H1 (cell line): ENCODE measurements at regions not wholly inside any gene's neighbourhood (a gene's known extent, or its start where the extent isn't known, plus 50 kb on each side); places are given as distances from the start of the nearest gene placed in this dataset.

Experiments
- CTCF ChIA-PET: fragments of 300-600 bp; sonication (Branson Sonifier 250); formaldehyde crosslinking; loops from one replicate; lab custom pipeline; 2021; ENCODE audit not compliant: partially characterized antibody; lab: Charles Lee
- POLR2A ChIA-PET: fragments of 300-600 bp; sonication (Branson Sonifier 250); formaldehyde crosslinking; loops from one replicate; lab custom pipeline; 2021; ENCODE audit warnings: inconsistent platforms; ENCODE audit not compliant: partially characterized antibody; lab: Charles Lee
- DNase-seq, 2 experiments: peaks; one replicate each; pipeline versions ENCODE4 v3.0.0 to v3.0.0-alpha.2; 2010 to 2022; ENCODE audit warnings: low spot score in 2 of 2, low read depth in 1 of 2, mixed read lengths in 1 of 2
- FAIRE-seq: peaks from 2 replicates; lab custom pipeline; 2011; peaks lifted over from hg19 to GRCh38; lab: Jason Lieb, UNC
- H2AFZ ChIP-seq: 2 replicates; pipeline ENCODE4 v1.8.1; 2012; ENCODE audit warnings: low read length, inconsistent platforms
- H2AK5ac ChIP-seq: 2 replicates; pipeline ENCODE4 v1.6.1; 2013; ENCODE audit warnings: low read depth, low read length
- H2BK120ac ChIP-seq: replicated peaks from 2 replicates; pipeline ENCODE3; 2013; ENCODE audit warnings: low read depth, low read length, inconsistent platforms
- H2BK12ac ChIP-seq: 2 replicates; pipeline ENCODE4 v1.6.1; 2013; ENCODE audit warnings: low read depth, low read length
- H2BK15ac ChIP-seq: 2 replicates; pipeline ENCODE4 v1.6.1; 2013; ENCODE audit warnings: low read length
- H2BK20ac ChIP-seq: 2 replicates; pipeline ENCODE4 v1.6.1; 2013; ENCODE audit warnings: low read length
- H2BK5ac ChIP-seq: 2 replicates; pipeline ENCODE4 v1.6.1; 2013; ENCODE audit warnings: low read depth, low read length
- H3K14ac ChIP-seq: 2 replicates; pipeline ENCODE4 v1.6.1; 2013; ENCODE audit warnings: inconsistent platforms; ENCODE audit not compliant: insufficient read length
- H3K18ac ChIP-seq: 2 replicates; pipeline ENCODE4 v1.6.1; 2013; ENCODE audit warnings: low read length; ENCODE audit errors: extremely low read depth
- H3K23ac ChIP-seq: 2 replicates; pipeline ENCODE4 v1.6.1; 2013; ENCODE audit warnings: inconsistent platforms; ENCODE audit not compliant: insufficient read length
- H3K23me2 ChIP-seq: 2 replicates; pipeline ENCODE4 v1.6.1; 2013; ENCODE audit warnings: low read depth, low read length
- H3K27ac ChIP-seq: 2 replicates; pipeline ENCODE4 v1.6.1; 2011; ENCODE audit warnings: low read depth, low read length, inconsistent platforms
- H3K27me3 ChIP-seq, 4 experiments: replicated peaks in 1 of 4; 1 replicate in 1 of 4; 2 replicates in 3 of 4; pipeline versions ENCODE4 v1.6.1 to v1.8.1; 2011 to 2013; ENCODE audit warnings: low read length in 3 of 4, mild to moderate bottlenecking in 3 of 4, inconsistent platforms in 2 of 4, mixed read lengths in 2 of 4, moderate library complexity in 1 of 4; ENCODE audit not compliant: control insufficient read depth in 3 of 4, insufficient read depth in 3 of 4; ENCODE audit errors: extremely low read depth in 1 of 4
- H3K36me3 ChIP-seq, 4 experiments: 2 replicates each; pipeline versions ENCODE4 v1.6.1 to v1.8.1; 2011 to 2013; ENCODE audit warnings: mild to moderate bottlenecking in 4 of 4, low read length in 3 of 4, moderate library complexity in 2 of 4, control low read depth in 1 of 4, inconsistent platforms in 1 of 4; ENCODE audit not compliant: insufficient read depth in 4 of 4, control insufficient read depth in 2 of 4
- H3K4ac ChIP-seq: replicated peaks from 2 replicates; pipeline ENCODE3; 2013; ENCODE audit warnings: low read length, low read depth, mixed read lengths, inconsistent platforms; ENCODE audit not compliant: insufficient read length
- H3K4me1 ChIP-seq, 4 experiments: replicated peaks in 1 of 4; 1 replicate in 1 of 4; 2 replicates in 3 of 4; pipeline versions ENCODE4 v1.6.1 to v1.8.1; 2011 to 2013; ENCODE audit warnings: low read length in 3 of 4, inconsistent platforms in 2 of 4, mixed read lengths in 1 of 4; ENCODE audit not compliant: insufficient read depth in 4 of 4, control insufficient read depth in 3 of 4
- H3K4me2 ChIP-seq, 2 experiments: 2 replicates each; pipeline versions ENCODE4 v1.6.1 to v1.8.1; 2011 to 2013; ENCODE audit warnings: low read depth in 2 of 2, low read length in 2 of 2, control low read depth in 1 of 2, inconsistent platforms in 1 of 2, mild to moderate bottlenecking in 1 of 2; ENCODE audit not compliant: insufficient read depth in 1 of 2
- H3K4me3 ChIP-seq, 4 experiments: fragments of 200-600, 300-600 bp in 1 of 4; sonication (generic), shearing (Covaris generic), sonication (Bioruptor Twin) in 1 of 4; 2 replicates each; pipeline versions ENCODE4 v1.5.1 to v1.8.1; 2011 to 2016; ENCODE audit warnings: low read length in 4 of 4, low read depth in 3 of 4, control low read depth in 2 of 4, inconsistent platforms in 2 of 4, mild to moderate bottlenecking in 2 of 4, mixed read lengths in 1 of 4, moderate library complexity in 1 of 4; ENCODE audit not compliant: insufficient read depth in 2 of 4; ENCODE audit errors: extremely low read depth in 1 of 4
- H3K56ac ChIP-seq: replicated peaks from 2 replicates; pipeline ENCODE3; 2013; ENCODE audit warnings: low read depth, mild to moderate bottlenecking, mixed read lengths, low read length, inconsistent platforms; ENCODE audit not compliant: insufficient read length
- H3K79me1 ChIP-seq: 2 replicates; pipeline ENCODE4 v1.6.1; 2013; ENCODE audit warnings: low read depth, low read length, control low read depth
- H3K79me2 ChIP-seq, 2 experiments: 2 replicates each; pipeline versions ENCODE4 v1.6.1 to v1.8.1; 2012 to 2013; ENCODE audit warnings: low read length in 2 of 2, mild to moderate bottlenecking in 2 of 2, inconsistent platforms in 1 of 2; ENCODE audit not compliant: insufficient read depth in 2 of 2, control insufficient read depth in 1 of 2
- H3K9ac ChIP-seq, 4 experiments: replicated peaks in 1 of 4; 1 replicate in 1 of 4; 2 replicates in 3 of 4; pipeline versions ENCODE4 v1.6.1 to v1.8.1; 2011 to 2013; ENCODE audit warnings: low read depth in 3 of 4, low read length in 3 of 4, control low read depth in 2 of 4, mild to moderate bottlenecking in 2 of 4, moderate library complexity in 2 of 4, inconsistent platforms in 1 of 4; ENCODE audit errors: extremely low read depth in 1 of 4
- H3K9me3 ChIP-seq, 2 experiments: 2 replicates each; pipeline versions ENCODE4 v1.6.1 to v1.8.1; 2012 to 2013; ENCODE audit warnings: mild to moderate bottlenecking in 2 of 2, moderate library complexity in 2 of 2, control low read depth in 1 of 2, inconsistent platforms in 1 of 2, low read depth in 1 of 2, low read length in 1 of 2, mixed read lengths in 1 of 2; ENCODE audit not compliant: insufficient read depth in 2 of 2
- H4K20me1 ChIP-seq, 2 experiments: replicated peaks in 1 of 2; 2 replicates each; pipeline versions ENCODE3 to v1.8.1; 2011 to 2013; ENCODE audit warnings: inconsistent platforms in 2 of 2, low read length in 2 of 2, mild to moderate bottlenecking in 1 of 2; ENCODE audit not compliant: insufficient read depth in 2 of 2, control insufficient read depth in 1 of 2
- H4K5ac ChIP-seq: 2 replicates; pipeline ENCODE4 v1.6.1; 2013; ENCODE audit warnings: low read length, low read depth, mixed read lengths, inconsistent platforms; ENCODE audit not compliant: insufficient read length
- H4K8ac ChIP-seq: 2 replicates; pipeline ENCODE4 v1.8.0; 2013; ENCODE audit warnings: mild to moderate bottlenecking, moderate library complexity, low read length, inconsistent platforms; ENCODE audit not compliant: insufficient read depth; ENCODE audit errors: extremely low read depth
- H4K91ac ChIP-seq: replicated peaks from 2 replicates; pipeline ENCODE3; 2013; ENCODE audit warnings: low read length, mixed read lengths, inconsistent platforms; ENCODE audit not compliant: insufficient read length
- JUND ChIP-seq: IDR thresholded peaks from 2 replicates; pipeline ENCODE4 v1.6.1; 2011; ENCODE audit warnings: mild to moderate bottlenecking, improper control_type of control experiment, low read length
- WGBS, 2 experiments: shearing (Covaris generic) in 1 of 2; methylation state at CpG; one replicate each; pipeline versions ENCODE4 v1.1.6 to v1.1.7; 2013 to 2015; ENCODE audit warnings: low lambda C conversion rate in 2 of 2, mixed read lengths in 2 of 2, inconsistent platforms in 1 of 2, low coverage in 1 of 2, missing lambda C conversion rate in 1 of 2; ENCODE audit not compliant: insufficient replicate concordance in 2 of 2, insufficient coverage in 1 of 2, insufficient read length in 1 of 2; ENCODE audit errors: extremely low coverage in 1 of 2, missing lambda C conversion rate in 1 of 2; 5-methylcytosine and 5-hydroxymethylcytosine counted together

- Histone ChIP-seq H3K79me1 (no peaks in the 10 kb centered on the region), H2BK20ac (no peak overlapping the region), H2AK5ac (no peak overlapping the region), H3K14ac (no peak overlapping the region), H4K20me1 (no peaks in the 10 kb centered on the region), H3K23ac (no peak overlapping the region), H3K79me2 (no peaks in the 10 kb centered on the region), H3K23me2 (no peaks in the 10 kb centered on the region), H3K36me3 (no peaks in the 10 kb centered on the region), H2BK5ac (no peak overlapping the region), H3K9me3 (no peaks in the 10 kb centered on the region), H2BK15ac (no peak overlapping the region), H3K56ac (no peak overlapping the region), H4K91ac (no peak overlapping the region), H2BK12ac (no peak overlapping the region), H3K18ac (no peak overlapping the region), H3K4ac (no peak overlapping the region), H3K4me1 (no peaks in the 10 kb centered on the region), H3K4me3 (no peak overlapping the region), H2AFZ (no peak overlapping the region), H2BK120ac (no peak overlapping the region), H4K5ac (no peak overlapping the region), H3K27ac (no peak overlapping the region), H3K4me2 (no peak overlapping the region), H3K27me3 (no peaks in the 10 kb centered on the region), H4K8ac (no peak overlapping the region), H3K9ac (no peak overlapping the region)
- DNase-seq (no peak), FAIRE-seq (no peak)
- no peak for TF ChIP-seq JUND
- ChIA-PET POLR2A (no interaction called here), CTCF (no interaction called here)
- WGBS, 2 experiments = 86% methylated on average over 1 of the region's 1 CpG; no CpG with 5 or more reads in 1 of the 2 experiments
Observed at GRCh38 chr4:37109756-37110155, 134.8 kb upstream of the NWD2 start.
